ENCODE measurements at regions not wholly inside any gene's neighbourhood (a gene's known extent, or its start where the extent isn't known, plus 50 kb on each side); places are given as distances from the start of the nearest gene placed in this dataset.

DNA sequence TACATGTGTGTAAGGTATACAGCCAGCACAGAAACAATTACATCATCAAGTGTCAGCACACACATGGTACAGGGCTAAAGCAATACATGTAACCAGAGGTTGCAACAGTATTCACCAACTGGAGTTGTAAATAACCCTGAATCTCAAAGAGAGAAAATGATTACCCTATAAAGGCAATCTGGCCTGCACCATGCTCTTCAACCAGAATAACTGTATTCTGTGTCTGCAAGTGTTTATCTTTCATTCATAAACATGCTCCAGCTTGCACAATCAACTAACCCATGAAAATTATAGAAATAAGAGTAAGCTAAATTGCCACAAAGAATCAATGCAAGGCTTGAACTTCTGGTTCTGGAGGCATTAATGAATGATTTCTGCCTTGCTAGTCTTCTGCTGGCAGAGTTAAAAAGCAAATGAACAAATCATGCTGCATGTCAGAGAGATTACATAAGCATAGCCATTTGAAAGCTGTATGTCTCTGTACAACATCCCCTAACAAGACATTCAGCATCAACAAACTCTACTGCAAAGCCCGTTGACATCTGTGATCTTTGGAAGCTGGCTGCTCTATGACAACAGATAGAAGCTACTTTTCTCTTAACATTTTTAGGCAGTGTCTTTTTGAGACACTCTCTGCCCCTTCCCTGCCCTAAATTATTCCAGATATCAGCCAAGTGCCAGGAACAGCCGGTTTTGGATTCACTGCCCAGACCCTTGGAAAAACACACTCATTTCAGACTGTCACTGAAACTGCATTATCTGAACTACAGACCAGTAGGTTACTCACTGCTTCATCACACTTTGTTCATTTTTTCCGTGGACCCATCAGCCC, 871.0 kb downstream of the OTOL1 start:
- Mint-ChIP-seq H3K36me3 (ENCODE audit: low read depth) (no peaks in the 10 kb centered on the region), H3K9me3 (no peaks in the 10 kb centered on the region), H3K27ac (peak overlapping the region; percentile 75 to 93 (median 79))

DNA sequence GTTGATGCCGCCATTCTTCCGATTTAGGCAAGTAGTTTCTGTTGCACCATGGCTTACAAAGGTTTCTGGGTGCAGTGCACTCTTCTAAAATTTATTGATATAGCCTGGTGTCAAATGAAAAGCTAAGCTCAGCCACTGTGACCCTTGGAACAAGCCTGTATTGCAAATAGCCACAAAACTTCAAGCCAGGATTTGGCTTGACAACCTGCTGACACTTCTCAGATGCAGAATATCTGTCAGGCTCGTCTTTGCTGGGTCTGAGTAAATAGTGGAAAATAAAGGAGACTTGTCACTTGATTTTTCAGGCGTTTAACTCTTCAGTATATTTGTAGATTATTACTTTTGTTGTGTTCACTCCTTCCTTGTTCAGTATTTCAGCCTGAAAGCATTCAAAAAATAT, 871.8 kb downstream of the OTOL1 start:
- no peaks in the 10 kb centered on the region for H3K27me3 Mint-ChIP-seq (ENCODE audit: low read depth)
- H3K9me3 Mint-ChIP-seq, result peaks cover 7% of the 10 kb centered on the region
- H3K4me3 Mint-ChIP-seq, result no peak overlapping the region
- peak overlapping the region; percentile 75 to 93 (median 79) for H3K27ac Mint-ChIP-seq
- H3K4me1 Mint-ChIP-seq, result peaks cover 54% of the 10 kb centered on the region
- no peaks in the 10 kb centered on the region for H3K36me3 Mint-ChIP-seq (ENCODE audit: low read depth)
- no peak for TF ChIP-seq CTCF (IDR thresholded peaks at IDR 0.05; ENCODE audit: unreplicated experiment in 3 of 3)

More for the DNA sequence above, 871.0 kb downstream of the OTOL1 start:
- Mint-ChIP-seq H3K4me3 (no peak overlapping the region), H3K4me1 (peaks cover 60% of the 10 kb centered on the region), H3K27me3 (ENCODE audit: low read depth) (no peaks in the 10 kb centered on the region)
- no peak for TF ChIP-seq CTCF (IDR thresholded peaks at IDR 0.05; ENCODE audit: unreplicated experiment in 3 of 3)

GRCh38 chr3:162369306-162369705, 872.7 kb downstream of the OTOL1 start:
- no peak for TF ChIP-seq CTCF (IDR thresholded peaks at IDR 0.05; ENCODE audit: unreplicated experiment in 3 of 3)
- peaks cover 54% of the 10 kb centered on the region for H3K4me1 Mint-ChIP-seq
- no peaks in the 10 kb centered on the region for H3K27me3 Mint-ChIP-seq (ENCODE audit: low read depth)
- no peaks in the 10 kb centered on the region for H3K36me3 Mint-ChIP-seq (ENCODE audit: low read depth)
- H3K4me3 Mint-ChIP-seq, result no peak overlapping the region
- H3K9me3 Mint-ChIP-seq, result peaks cover 7% of the 10 kb centered on the region
- peak overlapping the region in 1 of 3 experiments; percentile 47 for H3K27ac Mint-ChIP-seq

- H3K27me3 Mint-ChIP-seq (ENCODE audit: low read depth), result no peaks in the 10 kb centered on the region
- no peak overlapping the region for H3K27ac Mint-ChIP-seq
- H3K4me3 Mint-ChIP-seq, result no peak overlapping the region
- H3K4me1 Mint-ChIP-seq, result peaks cover 49% of the 10 kb centered on the region
- H3K36me3 Mint-ChIP-seq (ENCODE audit: low read depth), result no peaks in the 10 kb centered on the region
- TF ChIP-seq CTCF (IDR thresholded peaks at IDR 0.05; ENCODE audit: unreplicated experiment in 3 of 3), result no peak
- H3K9me3 Mint-ChIP-seq, result peaks cover 7% of the 10 kb centered on the region
Observed at GRCh38 chr3:162370141-162370540, 873.5 kb downstream of the OTOL1 start.

GRCh38 chr3:162376761-162377160, 880.2 kb downstream of the OTOL1 start:
- Mint-ChIP-seq H3K36me3 (ENCODE audit: low read depth) (no peaks in the 10 kb centered on the region), H3K9me3 (peaks cover 9% of the 10 kb centered on the region), H3K4me1 (no peaks in the 10 kb centered on the region), H3K27me3 (ENCODE audit: low read depth) (no peaks in the 10 kb centered on the region), H3K4me3 (no peak overlapping the region), H3K27ac (no peak overlapping the region)
- TF ChIP-seq CTCF (IDR thresholded peaks at IDR 0.05; ENCODE audit: unreplicated experiment in 3 of 3), result no peak

GRCh38 chr3:162377608-162378007, 881.0 kb downstream of the OTOL1 start:
- H3K36me3 Mint-ChIP-seq (ENCODE audit: low read depth), result no peaks in the 10 kb centered on the region
- no peak for TF ChIP-seq CTCF (IDR thresholded peaks at IDR 0.05; ENCODE audit: unreplicated experiment in 3 of 3)
- H3K4me3 Mint-ChIP-seq, result no peak overlapping the region
- H3K27ac Mint-ChIP-seq, result no peak overlapping the region
- H3K27me3 Mint-ChIP-seq (ENCODE audit: low read depth), result no peaks in the 10 kb centered on the region
- no peaks in the 10 kb centered on the region for H3K4me1 Mint-ChIP-seq
- H3K9me3 Mint-ChIP-seq, result peaks cover 9% of the 10 kb centered on the region

All from nephron (organoid).